Prostate gland (tissue), 2 donors: ENCODE measurements at regions not wholly inside any gene's neighbourhood (a gene's known extent, or its start where the extent isn't known, plus 50 kb on each side); places are given as distances from the start of the nearest gene placed in this dataset.

Experiments
- CTCF ChIP-seq, 4 experiments: fragments of 200-600 bp in 2 of 4; fragments of 450-650 bp in 2 of 4; sonication (generic) in 2 of 4; IDR thresholded peaks; 1 replicate in 3 of 4; 2 replicates in 1 of 4; pipeline ENCODE4 v1.5.1; 2016 to 2019; ENCODE audit warnings: antibody characterized with exemption in 4 of 4, mild to moderate bottlenecking in 2 of 4, moderate library complexity in 2 of 4
- POLR2A ChIP-seq: fragments of 450-650 bp; IDR thresholded peaks from one replicate; pipeline ENCODE4 v1.6.1; 2016; ENCODE audit warnings: antibody characterized with exemption, mild to moderate bottlenecking
- POLR2AphosphoS5 ChIP-seq: sonication (generic); formaldehyde crosslinking; IDR thresholded peaks from one replicate; pipeline ENCODE4 v1.6.1; 2017; ENCODE audit warnings: antibody characterized with exemption

- TF ChIP-seq POLR2A: no peak
- TF ChIP-seq POLR2AphosphoS5: no peak
- TF ChIP-seq CTCF (IDR thresholded peaks at IDR 0.05): no peak
These were observed 211.0 kb downstream of the OSTF1 start for GRCh38 chr9:75299324-75299723.
